HG03095 (cell line): ENCODE measurements at regions not wholly inside any gene's neighbourhood (a gene's known extent, or its start where the extent isn't known, plus 50 kb on each side); places are given as distances from the start of the nearest gene placed in this dataset.

Experiments used
- ATAC-seq: cut with Tn5 transposase; IDR thresholded peaks from one replicate; pipeline ENCODE4 v1.9.1; 2021; ENCODE audit warnings: moderate library complexity; ENCODE audit not compliant: unreplicated experiment

- no peak for ATAC-seq
These were observed 357.6 kb upstream of the ZP4 start for GRCh38 chr1:238248356-238248755.

GRCh38 chr1:238242181-238242580 lies 351.5 kb upstream of the ZP4 start:
- ATAC-seq: no peak

GRCh38 chr1:238241607-238242006 lies 350.9 kb upstream of the ZP4 start:
- no peak for ATAC-seq

GRCh38 chr1:238239343-238239742 lies 348.6 kb upstream of the ZP4 start:
- ATAC-seq: no peak

GRCh38 chr1:238233966-238234365 lies 343.2 kb upstream of the ZP4 start:
- ATAC-seq: no peak

GRCh38 chr1:238232084-238232710 lies 341.5 kb upstream of the ZP4 start:
- no peak for ATAC-seq

- no peak for ATAC-seq
These were observed 336.1 kb upstream of the ZP4 start for GRCh38 chr1:238226810-238227209.

GRCh38 chr1:238223076-238223640 lies 332.4 kb upstream of the ZP4 start:
- no peak for ATAC-seq

- no peak for ATAC-seq
These were observed 331.0 kb upstream of the ZP4 start for GRCh38 chr1:238221738-238222137.

GRCh38 chr1:238214449-238214848 lies 323.7 kb upstream of the ZP4 start:
- no peak for ATAC-seq

- ATAC-seq: no peak
These were observed 314.4 kb upstream of the ZP4 start for GRCh38 chr1:238205045-238205662.

- no peak for ATAC-seq
These were observed 311.3 kb upstream of the ZP4 start for GRCh38 chr1:238201992-238202391.

- ATAC-seq: no peak
These were observed 308.6 kb upstream of the ZP4 start for GRCh38 chr1:238199325-238199724.

- ATAC-seq: no peak
These were observed 305.8 kb upstream of the ZP4 start for GRCh38 chr1:238196516-238196915.

- ATAC-seq: no peak
These were observed 300.4 kb upstream of the ZP4 start for GRCh38 chr1:238191170-238191569.

GRCh38 chr1:238187575-238187949 lies 296.8 kb upstream of the ZP4 start:
- no peak for ATAC-seq

GRCh38 chr1:238186887-238187574 lies 296.3 kb upstream of the ZP4 start:
- no peak for ATAC-seq

GRCh38 chr1:238177960-238178645 lies 287.4 kb upstream of the ZP4 start:
- ATAC-seq: no peak

- no peak for ATAC-seq
These were observed 286.6 kb upstream of the ZP4 start for GRCh38 chr1:238177351-238177750.

- no peak for ATAC-seq
These were observed 285.7 kb upstream of the ZP4 start for GRCh38 chr1:238176441-238176840.

- ATAC-seq: no peak
These were observed 281.3 kb upstream of the ZP4 start for GRCh38 chr1:238171985-238172384.

GRCh38 chr1:238161955-238162354 lies 271.2 kb upstream of the ZP4 start:
- no peak for ATAC-seq
